Myocyte (in vitro differentiated cells): ENCODE measurements at regions not wholly inside any gene's neighbourhood (a gene's known extent, or its start where the extent isn't known, plus 50 kb on each side); places are given as distances from the start of the nearest gene placed in this dataset.
"Not testable (repeated sequence)": the region's sequence is repeated elsewhere in the genome, so short reads cannot be mapped to it uniquely, and the experiment has no call there.

Experiments used
- DNase-seq: peaks from one replicate; pipeline ENCODE4 v3.0.0-alpha.2; 2012; ENCODE audit warnings: low read depth

GRCh38 chr6:27133281-27134227, 113.9 kb upstream of the PRSS16 start:
- no peak for DNase-seq

GRCh38 chr6:27135087-27135657, 112.3 kb upstream of the PRSS16 start:
- DNase-seq = no peak

GRCh38 chr6:27136077-27136644, 111.3 kb upstream of the PRSS16 start:
- DNase-seq = no peak

GRCh38 chr6:27136978-27137814, 110.3 kb upstream of the PRSS16 start:
- no peak for DNase-seq

GRCh38 chr6:27138406-27138805, 109.1 kb upstream of the PRSS16 start:
- no peak for DNase-seq

- no peak for DNase-seq
These were observed 108.4 kb upstream of the PRSS16 start for GRCh38 chr6:27138837-27139755.

GRCh38 chr6:27139756-27140579, 107.5 kb upstream of the PRSS16 start:
- no peak for DNase-seq

- no peak for DNase-seq
These were observed 106.4 kb upstream of the PRSS16 start for GRCh38 chr6:27140999-27141528.

GRCh38 chr6:27141529-27142015, 105.9 kb upstream of the PRSS16 start:
- no peak for DNase-seq

GRCh38 chr6:27143020-27143388, 104.5 kb upstream of the PRSS16 start:
- not testable (repeated sequence) for DNase-seq

GRCh38 chr6:27143474-27144026, 104.0 kb upstream of the PRSS16 start:
- no peak for DNase-seq

- DNase-seq = no peak
These were observed 102.8 kb upstream of the PRSS16 start for GRCh38 chr6:27144740-27145079.

- DNase-seq = peak; percentile 83
These were observed 101.6 kb upstream of the PRSS16 start for GRCh38 chr6:27145731-27146455.

- not testable (repeated sequence) for DNase-seq
These were observed 101.1 kb upstream of the PRSS16 start for GRCh38 chr6:27146456-27146705.

GRCh38 chr6:27146706-27147505, 100.6 kb upstream of the PRSS16 start:
- peak; percentile 95 for DNase-seq

GRCh38 chr6:27148404-27148795, 99.1 kb upstream of the PRSS16 start:
- DNase-seq = no peak

GRCh38 chr6:27149150-27149549, 98.4 kb upstream of the PRSS16 start:
- no peak for DNase-seq

GRCh38 chr6:27154696-27155095, 92.8 kb upstream of the PRSS16 start:
- DNase-seq = no peak
